NCI-H1048 (cell line): ENCODE measurements at regions not wholly inside any gene's neighbourhood (a gene's known extent, or its start where the extent isn't known, plus 50 kb on each side); places are given as distances from the start of the nearest gene placed in this dataset.

Source experiments
- DNase-seq: peaks from one replicate; lab custom pipeline; 2025; lab: John Stamatoyannopoulos, UW

GRCh38 chr3:30332196-30333021 lies 274.0 kb upstream of the TGFBR2 start:
- DNase-seq, result no peak

GRCh38 chr3:30333143-30333542 lies 273.3 kb upstream of the TGFBR2 start:
- DNase-seq, result no peak

- no peak for DNase-seq
Measured at GRCh38 chr3:30333903-30334302, 272.5 kb upstream of the TGFBR2 start.

- no peak for DNase-seq
Measured at GRCh38 chr3:30340500-30340899, 265.9 kb upstream of the TGFBR2 start.

- no peak for DNase-seq
Measured at GRCh38 chr3:30341079-30341478, 265.3 kb upstream of the TGFBR2 start.

- DNase-seq, result no peak
Measured at GRCh38 chr3:30341851-30342250, 264.6 kb upstream of the TGFBR2 start.

- DNase-seq, result no peak
Measured at GRCh38 chr3:30342318-30343060, 263.9 kb upstream of the TGFBR2 start.

- DNase-seq, result no peak
Measured at GRCh38 chr3:30343067-30343831, 263.2 kb upstream of the TGFBR2 start.

- DNase-seq, result no peak
Measured at GRCh38 chr3:30343861-30344260, 262.5 kb upstream of the TGFBR2 start.

GRCh38 chr3:30344288-30344687 lies 262.1 kb upstream of the TGFBR2 start:
- DNase-seq, result no peak

GRCh38 chr3:30346933-30347320 lies 259.5 kb upstream of the TGFBR2 start:
- DNase-seq, result no peak

GRCh38 chr3:30347679-30348216 lies 258.7 kb upstream of the TGFBR2 start:
- no peak for DNase-seq

GRCh38 chr3:30349507-30349906 lies 256.9 kb upstream of the TGFBR2 start:
- no peak for DNase-seq

- no peak for DNase-seq
Measured at GRCh38 chr3:30350011-30350410, 256.4 kb upstream of the TGFBR2 start.

- no peak for DNase-seq
Measured at GRCh38 chr3:30350901-30351300, 255.5 kb upstream of the TGFBR2 start.

- DNase-seq, result no peak
Measured at GRCh38 chr3:30352410-30353318, 253.7 kb upstream of the TGFBR2 start.

- DNase-seq, result no peak
Measured at GRCh38 chr3:30353711-30354467, 252.5 kb upstream of the TGFBR2 start.

GRCh38 chr3:30354513-30354912 lies 251.9 kb upstream of the TGFBR2 start:
- no peak for DNase-seq

GRCh38 chr3:30354972-30355371 lies 251.4 kb upstream of the TGFBR2 start:
- DNase-seq, result no peak

GRCh38 chr3:30355622-30356021 lies 250.8 kb upstream of the TGFBR2 start:
- DNase-seq, result no peak
